GM12874 (cell line): ENCODE measurements at regions not wholly inside any gene's neighbourhood (a gene's known extent, or its start where the extent isn't known, plus 50 kb on each side); places are given as distances from the start of the nearest gene placed in this dataset.

ENCODE experiments used
- TF ChIP-seq, protein P1 (sequence below): IDR thresholded peaks from 2 replicates; pipeline ENCODE4 v1.5.1; 2011; ENCODE audit warnings: low read depth, mild to moderate bottlenecking, control low read depth, low read length, moderate library complexity; ENCODE audit not compliant: insufficient read depth

DNA sequence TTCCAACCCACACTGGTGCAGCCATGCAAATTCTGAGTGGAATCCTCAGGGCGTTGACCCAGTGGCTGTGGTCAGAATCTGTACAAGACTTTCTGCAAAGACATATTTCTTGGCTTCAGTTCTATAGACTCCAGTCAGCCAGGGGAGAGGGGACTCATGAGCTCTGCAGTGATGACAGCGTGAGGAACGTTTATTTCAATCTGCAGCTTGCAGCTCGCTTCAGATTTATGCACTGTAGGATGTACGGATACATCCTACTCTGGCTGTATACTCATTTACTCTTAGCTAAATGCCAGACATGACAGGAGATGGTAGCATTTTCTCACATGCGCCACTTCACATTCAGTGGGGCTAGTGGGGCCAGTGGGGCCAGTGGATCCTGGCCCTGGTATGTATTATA lies 276.1 kb downstream of the FGF9 start:
- TF ChIP-seq, protein P1, sequence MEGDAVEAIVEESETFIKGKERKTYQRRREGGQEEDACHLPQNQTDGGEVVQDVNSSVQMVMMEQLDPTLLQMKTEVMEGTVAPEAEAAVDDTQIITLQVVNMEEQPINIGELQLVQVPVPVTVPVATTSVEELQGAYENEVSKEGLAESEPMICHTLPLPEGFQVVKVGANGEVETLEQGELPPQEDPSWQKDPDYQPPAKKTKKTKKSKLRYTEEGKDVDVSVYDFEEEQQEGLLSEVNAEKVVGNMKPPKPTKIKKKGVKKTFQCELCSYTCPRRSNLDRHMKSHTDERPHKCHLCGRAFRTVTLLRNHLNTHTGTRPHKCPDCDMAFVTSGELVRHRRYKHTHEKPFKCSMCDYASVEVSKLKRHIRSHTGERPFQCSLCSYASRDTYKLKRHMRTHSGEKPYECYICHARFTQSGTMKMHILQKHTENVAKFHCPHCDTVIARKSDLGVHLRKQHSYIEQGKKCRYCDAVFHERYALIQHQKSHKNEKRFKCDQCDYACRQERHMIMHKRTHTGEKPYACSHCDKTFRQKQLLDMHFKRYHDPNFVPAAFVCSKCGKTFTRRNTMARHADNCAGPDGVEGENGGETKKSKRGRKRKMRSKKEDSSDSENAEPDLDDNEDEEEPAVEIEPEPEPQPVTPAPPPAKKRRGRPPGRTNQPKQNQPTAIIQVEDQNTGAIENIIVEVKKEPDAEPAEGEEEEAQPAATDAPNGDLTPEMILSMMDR: no peak

DNA sequence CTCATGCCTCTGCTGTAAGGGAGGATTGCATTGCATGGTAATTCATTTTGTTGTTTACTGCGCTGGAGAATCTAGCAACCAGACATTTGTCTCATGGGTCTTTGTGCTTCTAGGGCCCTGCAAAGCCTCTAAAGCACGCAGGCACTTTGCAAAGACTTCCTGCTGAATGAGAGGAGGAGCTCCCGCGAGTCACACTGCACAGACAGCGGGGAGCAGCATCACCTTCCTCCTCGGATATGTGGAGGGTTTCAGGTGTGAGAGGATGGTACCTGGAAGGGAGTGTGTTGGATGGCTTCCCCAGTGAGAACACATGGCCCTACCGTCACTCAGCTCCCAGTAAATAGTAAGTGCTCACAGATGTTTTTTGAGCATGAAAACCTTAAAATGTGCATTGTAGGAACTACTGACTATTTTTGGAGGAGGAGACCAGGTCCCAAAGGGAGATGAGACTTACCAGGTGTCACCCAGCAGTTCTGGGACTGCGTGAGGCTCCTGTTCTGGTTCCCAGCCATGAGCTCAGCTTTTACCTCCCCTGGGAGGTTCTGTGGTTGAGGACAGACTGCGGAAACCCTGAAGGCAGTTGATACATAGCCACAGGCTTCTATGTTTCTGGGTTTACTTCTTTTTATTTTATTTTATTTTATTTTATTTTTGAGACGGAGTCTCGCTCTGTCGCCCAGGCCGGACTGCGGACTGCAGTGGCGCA lies 278.0 kb downstream of the FGF9 start:
- TF ChIP-seq, protein P1: no peak

DNA sequence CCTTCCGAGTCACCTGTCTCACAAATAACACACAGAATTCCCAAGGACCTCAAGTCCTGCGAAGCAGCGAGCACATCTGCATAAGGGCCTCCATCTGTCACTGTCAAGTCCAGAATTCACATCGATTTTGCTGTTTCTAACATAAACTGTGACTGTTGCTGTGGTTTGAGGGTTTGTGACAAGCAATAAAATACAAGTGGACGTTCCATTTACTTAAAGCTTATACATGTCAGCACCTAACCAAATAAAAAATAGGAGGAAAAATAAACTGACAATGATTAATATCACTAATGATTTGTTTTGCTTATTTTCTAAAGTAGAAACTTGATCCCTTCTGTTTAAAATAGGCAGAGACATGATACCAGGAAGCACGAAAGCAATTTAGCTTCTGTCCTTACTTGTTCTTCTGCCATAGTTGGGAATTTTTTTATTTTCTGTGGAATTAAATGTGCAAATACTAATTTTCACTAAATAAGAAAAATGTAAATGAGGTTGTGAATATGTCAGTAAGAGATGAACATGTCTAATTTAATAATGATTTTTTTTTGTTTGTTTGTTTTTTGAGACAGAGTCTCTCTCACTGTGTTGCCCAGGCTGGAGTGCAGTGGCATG lies 279.1 kb downstream of the FGF9 start:
- TF ChIP-seq, protein P1: no peak

DNA sequence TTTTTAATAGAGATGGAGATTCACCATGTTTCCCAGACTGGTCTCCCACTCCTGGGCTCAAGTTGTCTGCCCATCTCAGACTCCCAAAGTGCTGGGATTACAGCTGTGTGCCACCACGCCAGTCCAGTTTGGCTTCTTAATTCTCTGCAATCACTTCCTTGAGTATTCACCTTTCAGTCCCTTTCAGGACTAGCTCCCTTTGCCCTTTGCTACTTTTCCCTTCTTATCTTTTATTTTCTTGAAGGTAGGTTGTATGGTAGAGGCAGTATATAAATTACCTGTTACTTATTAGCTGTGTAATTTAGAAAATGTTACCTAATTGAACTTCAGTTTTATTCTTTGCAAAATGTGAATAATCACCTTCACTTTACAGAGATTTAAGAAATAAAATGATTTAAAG lies 285.8 kb downstream of the FGF9 start:
- TF ChIP-seq, protein P1: no peak

GRCh38 chr13:21957833-21958232 lies 287.0 kb downstream of the FGF9 start:
- TF ChIP-seq, protein P1: no peak

GRCh38 chr13:21960108-21960507 lies 289.2 kb downstream of the FGF9 start:
- TF ChIP-seq, protein P1: no peak

- TF ChIP-seq, protein P1: no peak
Measured at GRCh38 chr13:21964686-21965085, 293.8 kb downstream of the FGF9 start.
